ENCODE measurements at regions not wholly inside any gene's neighbourhood (a gene's known extent, or its start where the extent isn't known, plus 50 kb on each side); places are given as distances from the start of the nearest gene placed in this dataset.

DNA sequence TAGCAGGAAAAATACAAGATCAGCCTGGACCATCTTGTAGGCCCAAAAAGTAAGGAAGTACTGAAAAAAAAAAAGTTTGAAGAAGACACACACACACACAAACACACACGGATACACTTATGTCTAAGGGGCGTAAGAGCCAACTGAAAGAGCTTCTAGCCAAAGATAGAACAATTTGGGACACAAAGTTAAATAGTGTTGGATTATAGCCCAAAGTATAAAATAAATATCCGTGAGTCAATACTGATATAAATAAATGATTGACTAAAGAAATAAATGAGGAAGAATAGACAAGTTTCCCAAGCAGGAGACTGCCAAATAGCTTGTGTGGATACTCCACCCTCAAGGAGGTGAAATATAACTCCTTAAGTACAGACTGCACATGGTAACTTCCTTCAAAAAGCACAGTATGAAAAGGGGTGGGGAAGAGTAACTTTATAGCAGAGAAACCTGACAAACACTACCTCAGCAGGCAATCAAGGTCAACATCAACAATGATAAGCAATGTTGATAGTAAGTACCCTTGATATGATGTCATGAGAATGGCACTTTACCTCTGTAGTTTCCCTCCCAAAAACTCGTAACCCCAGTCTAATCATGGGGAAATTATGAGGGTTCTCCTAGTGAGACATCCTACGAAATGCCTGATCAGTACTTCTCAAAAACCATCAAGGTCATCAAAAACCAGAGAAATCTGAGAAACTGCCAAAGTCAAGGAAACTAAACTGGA, 187.3 kb upstream of the ATP11B start:
- no peak for DNase-seq (ENCODE audit: low read depth in 4 of 4, low spot score in 3 of 4)

DNA sequence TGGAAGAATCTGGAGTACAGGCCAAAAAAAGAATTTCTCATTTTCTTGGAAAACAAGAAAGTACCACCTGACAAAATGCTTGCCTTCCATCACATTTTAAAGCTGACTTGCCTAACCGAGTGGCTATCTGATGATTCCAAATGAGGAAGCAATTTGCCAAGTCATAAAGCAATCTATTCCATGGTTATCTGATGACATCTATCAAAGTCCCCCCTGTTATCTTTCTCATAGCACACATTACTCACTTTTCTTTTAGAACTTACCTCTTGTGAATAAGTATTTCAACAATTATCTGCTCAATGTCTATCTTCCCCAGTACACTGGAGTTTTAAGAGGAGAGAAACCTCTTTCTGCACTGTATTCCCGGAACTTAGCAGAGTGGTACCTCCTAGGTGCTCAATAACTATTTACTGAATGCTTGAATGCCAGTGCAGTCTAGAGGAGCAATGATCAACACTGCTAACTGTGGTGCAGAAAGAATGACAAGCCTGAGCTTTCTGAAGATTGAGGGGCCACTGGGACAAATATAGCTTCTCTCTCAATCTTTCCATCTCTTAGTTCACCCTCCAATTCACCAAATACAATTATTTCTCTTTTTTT, 186.3 kb upstream of the ATP11B start:
- no peak for DNase-seq (ENCODE audit: low read depth in 4 of 4, low spot score in 3 of 4)

GRCh38 chr3:182608832-182609231, 184.5 kb upstream of the ATP11B start:
- no peak for DNase-seq (ENCODE audit: low read depth in 4 of 4, low spot score in 3 of 4)

GRCh38 chr3:182609575-182610156, 183.6 kb upstream of the ATP11B start:
- no peak for DNase-seq (ENCODE audit: low read depth in 4 of 4, low spot score in 3 of 4)

DNA sequence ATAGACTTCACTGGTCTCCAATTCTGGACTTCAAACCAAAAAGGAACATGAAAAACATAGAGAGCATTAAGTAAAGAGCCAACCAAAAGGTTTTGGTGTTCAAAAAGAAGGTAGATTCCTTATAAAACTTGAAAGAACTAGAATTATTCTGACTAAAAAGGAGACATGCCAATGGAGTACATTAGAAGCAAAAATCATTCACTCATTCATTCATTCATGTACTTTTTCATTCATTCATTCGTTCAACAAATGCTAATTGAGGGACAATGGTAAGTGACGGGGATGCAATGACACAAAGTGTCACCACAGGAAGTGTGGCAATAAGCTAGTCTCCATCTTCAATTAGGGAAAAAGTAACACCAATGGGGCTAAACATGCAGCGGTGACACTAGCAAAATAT, 181.0 kb upstream of the ATP11B start:
- no peak for DNase-seq (ENCODE audit: low read depth in 4 of 4, low spot score in 3 of 4)

- DNase-seq (ENCODE audit: low read depth in 4 of 4, low spot score in 3 of 4): no peak
These were observed 175.8 kb upstream of the ATP11B start for GRCh38 chr3:182617500-182617899.

- DNase-seq (ENCODE audit: low read depth in 4 of 4, low spot score in 3 of 4): peak in 1 of 4 donors; percentile 23
These were observed 175.1 kb upstream of the ATP11B start for GRCh38 chr3:182618085-182618732.

GRCh38 chr3:182618981-182619591, 174.2 kb upstream of the ATP11B start:
- no peak for DNase-seq (ENCODE audit: low read depth in 4 of 4, low spot score in 3 of 4)

GRCh38 chr3:182620723-182621434, 172.4 kb upstream of the ATP11B start:
- no peak for DNase-seq (ENCODE audit: low read depth in 4 of 4, low spot score in 3 of 4)

DNA sequence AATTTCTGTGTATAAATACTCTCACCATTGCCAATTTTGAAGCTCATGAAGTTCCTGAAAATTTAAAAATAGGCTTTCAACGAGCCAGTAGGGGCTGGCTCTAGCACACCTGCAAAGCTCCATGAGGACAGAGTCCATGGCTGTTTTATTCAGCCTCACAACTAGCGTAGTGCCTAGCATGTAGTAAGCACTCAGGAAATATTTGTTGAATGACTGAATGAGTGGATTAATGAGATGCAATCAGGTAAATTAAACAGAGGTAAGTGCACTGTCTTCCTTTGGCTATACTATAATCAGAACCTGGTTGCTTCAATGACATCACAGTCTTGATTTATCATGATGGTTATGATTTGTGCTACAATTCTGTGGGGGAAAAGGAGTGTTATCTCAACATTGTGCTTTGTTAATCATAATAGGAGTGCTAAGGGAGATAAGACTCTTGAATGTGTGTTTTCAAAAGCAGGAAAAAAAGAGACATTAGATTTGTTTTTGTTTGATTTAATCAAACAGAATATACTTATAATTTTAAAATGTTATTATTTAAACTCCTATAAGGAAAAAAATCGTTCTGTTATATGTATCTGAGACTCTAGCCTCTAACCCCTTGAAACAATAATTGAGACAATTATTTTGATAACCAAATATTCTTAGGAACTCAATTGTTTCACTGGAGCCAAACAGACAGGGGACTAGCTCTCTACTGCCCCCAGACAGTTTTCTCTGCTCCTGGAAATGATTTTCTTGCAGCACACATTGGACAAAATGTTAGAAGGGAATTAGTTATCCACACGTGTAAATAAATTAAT, 171.7 kb upstream of the ATP11B start:
- DNase-seq (ENCODE audit: low read depth in 4 of 4, low spot score in 3 of 4): no peak

GRCh38 chr3:182622241-182622545, 171.1 kb upstream of the ATP11B start:
- DNase-seq (ENCODE audit: low read depth in 4 of 4, low spot score in 3 of 4): no peak

- DNase-seq (ENCODE audit: low read depth in 4 of 4, low spot score in 3 of 4): no peak
These were observed 166.5 kb upstream of the ATP11B start for GRCh38 chr3:182626484-182627467.

DNA sequence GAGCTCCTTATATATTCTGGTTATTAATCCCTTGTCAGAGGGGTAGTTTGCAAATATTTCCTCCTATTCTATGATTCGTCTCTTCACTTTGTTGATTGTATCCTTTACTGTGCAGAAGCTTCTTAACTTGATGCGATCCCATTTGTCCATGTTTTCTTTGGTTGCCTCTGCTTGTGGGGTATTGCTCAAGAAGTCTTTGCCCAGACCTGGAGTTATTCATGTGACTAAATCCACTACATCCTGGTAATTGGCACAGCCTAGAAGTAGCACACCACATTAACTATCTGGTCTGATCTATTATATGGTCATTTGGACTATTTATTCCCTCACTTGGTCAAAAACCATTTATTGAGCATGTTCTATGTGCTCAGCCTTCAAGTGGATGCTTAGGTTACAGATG, 164.8 kb upstream of the ATP11B start:
- no peak for DNase-seq (ENCODE audit: low read depth in 4 of 4, low spot score in 3 of 4)

DNA sequence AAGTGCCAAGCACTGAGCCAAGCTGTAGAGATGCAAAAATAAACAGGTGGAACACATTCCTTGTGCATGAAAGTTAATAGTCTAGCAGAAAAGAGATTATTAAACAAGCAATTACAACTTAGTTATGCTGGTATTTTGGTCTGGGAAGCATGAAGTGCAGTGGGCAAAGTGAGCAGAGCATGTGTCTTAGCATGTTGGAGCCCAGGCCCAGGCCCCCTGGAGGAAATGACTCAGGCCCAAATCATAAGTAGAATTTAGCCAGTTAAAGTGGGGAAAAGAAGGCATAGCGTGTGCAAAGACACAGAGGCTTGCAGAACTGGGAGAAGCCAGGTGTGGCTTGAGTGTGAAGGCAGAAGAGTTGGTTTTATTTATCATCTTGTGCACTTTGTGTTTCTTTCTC, 163.8 kb upstream of the ATP11B start:
- DNase-seq (ENCODE audit: low read depth in 4 of 4, low spot score in 3 of 4): no peak

GRCh38 chr3:182631183-182632076, 161.9 kb upstream of the ATP11B start:
- DNase-seq (ENCODE audit: low read depth in 4 of 4, low spot score in 3 of 4): no peak

- no peak for DNase-seq (ENCODE audit: low read depth in 4 of 4, low spot score in 3 of 4)
These were observed 161.3 kb upstream of the ATP11B start for GRCh38 chr3:182632077-182632393.

DNA sequence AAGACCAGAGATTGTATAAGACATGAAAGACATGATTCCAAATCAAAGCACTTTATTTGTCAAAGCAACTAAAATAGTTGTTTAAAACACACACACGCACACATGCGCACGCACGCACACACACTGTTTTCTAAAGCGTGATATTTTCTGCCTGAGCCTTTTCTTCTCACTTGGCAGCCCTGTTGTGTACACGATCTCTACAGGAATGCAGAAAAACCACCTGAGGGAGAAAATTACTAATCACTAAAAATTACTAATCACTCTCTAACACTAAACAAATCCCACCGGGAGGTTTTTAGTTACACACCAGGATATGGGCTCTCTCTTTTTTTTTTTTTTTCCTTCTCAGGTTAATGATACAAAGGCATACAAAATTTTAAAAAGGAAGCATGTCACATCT, 160.1 kb upstream of the ATP11B start:
- DNase-seq (ENCODE audit: low read depth in 4 of 4, low spot score in 3 of 4): no peak

- no peak for DNase-seq (ENCODE audit: low read depth in 4 of 4, low spot score in 3 of 4)
These were observed 156.7 kb upstream of the ATP11B start for GRCh38 chr3:182636646-182637045.

Data from right renal pelvis (tissue), 4 donors.